CD4-positive, alpha-beta T cell (primary cell): ENCODE measurements at regions not wholly inside any gene's neighbourhood (a gene's known extent, or its start where the extent isn't known, plus 50 kb on each side); places are given as distances from the start of the nearest gene placed in this dataset.

ENCODE experiments used
- ATAC-seq: fragments of 200-7000 bp; cut with Tn5 transposase; one replicate; pipeline ENCODE4 v1.10.0; 2022; ENCODE audit warnings: mild to moderate bottlenecking; ENCODE audit not compliant: poor library complexity
- CTCF ChIA-PET: fragments of 350-600 bp; sonication (Branson Sonifier 250); formaldehyde crosslinking; loops from one replicate; lab custom pipeline; 2021; ENCODE audit warnings: antibody characterized with exemption, inconsistent platforms; lab: Charles Lee
- POLR2A ChIA-PET: fragments of 350-600 bp; sonication (Branson Sonifier 250); formaldehyde crosslinking; loops from one replicate; lab custom pipeline; 2021; ENCODE audit warnings: antibody characterized with exemption, inconsistent platforms; lab: Charles Lee
- DNase-seq, 14 experiments: peaks; one replicate each; pipeline ENCODE4 v3.0.0-alpha.2; 2013 to 2020; ENCODE audit warnings: mixed read lengths in 2 of 14
- H3K27ac ChIP-seq, 2 donors: one replicate each; pipeline versions ENCODE4 v1.5.1 to v1.7.0; 2013; ENCODE audit warnings: low read length in 2 of 2, low read depth in 1 of 2, mild to moderate bottlenecking in 1 of 2
- H3K27me3 ChIP-seq, 2 experiments: 1 replicate in 1 of 2; 2 replicates in 1 of 2; pipeline versions ENCODE4 v1.6.1 to v1.7.0; 2013; ENCODE audit warnings: low read length in 2 of 2, control low read depth in 1 of 2, mild to moderate bottlenecking in 1 of 2, moderate library complexity in 1 of 2; ENCODE audit not compliant: insufficient read depth in 2 of 2, control insufficient read depth in 1 of 2
- H3K36me3 ChIP-seq: one replicate; pipeline ENCODE4 v1.6.1; 2013; ENCODE audit warnings: low read length, control low read depth; ENCODE audit not compliant: insufficient read depth
- H3K4me1 ChIP-seq: one replicate; pipeline ENCODE4 v1.6.1; 2013; ENCODE audit warnings: low read length, control low read depth; ENCODE audit not compliant: insufficient read depth
- H3K4me3 ChIP-seq: one replicate; pipeline ENCODE4 v1.5.1; 2013; ENCODE audit warnings: mild to moderate bottlenecking, low read length, moderate library complexity
- H3K9me3 ChIP-seq, 2 experiments: 1 replicate in 1 of 2; 2 replicates in 1 of 2; pipeline versions ENCODE4 v1.6.1 to v1.7.0; 2013; ENCODE audit warnings: low read length in 2 of 2, mild to moderate bottlenecking in 2 of 2, control low read depth in 1 of 2, moderate library complexity in 1 of 2; ENCODE audit not compliant: control insufficient read depth in 1 of 2, insufficient read depth in 1 of 2
- H3K27ac Mint-ChIP-seq: one replicate; pipeline ENCODE4 v1.8.0; 2020; ENCODE audit warnings: mixed read lengths
- H3K27me3 Mint-ChIP-seq: one replicate; pipeline ENCODE4 v1.8.0; 2021; ENCODE audit warnings: mixed read lengths
- H3K36me3 Mint-ChIP-seq: one replicate; pipeline ENCODE4 v1.8.0; 2021; ENCODE audit warnings: low read depth, mixed read lengths
- H3K4me1 Mint-ChIP-seq: one replicate; pipeline ENCODE4 v1.8.0; 2021; ENCODE audit warnings: low read depth, mixed read lengths
- H3K4me3 Mint-ChIP-seq: one replicate; pipeline ENCODE4 v1.8.0; 2020; ENCODE audit warnings: mild to moderate bottlenecking, mixed read lengths
- H3K9me3 Mint-ChIP-seq: one replicate; pipeline ENCODE4 v1.8.0; 2020; ENCODE audit warnings: mixed read lengths
- intact Hi-C, 2 experiments: fragments of 100-400 bp; cut with DNase I in 1 of 2; cut with micrococcal nuclease in 1 of 2; formaldehyde crosslinking; loops; one replicate each; pipeline versions ENCODE4 v1.15.1 to v1.9.0; 2023 to 2025; cut with DNase I, micrococcal nuclease
- TF ChIP-seq, protein P1 (sequence below): fragments of 200-600 bp; IDR thresholded peaks from one replicate; pipeline ENCODE4 v1.8.0; 2022; ENCODE audit warnings: antibody characterized with exemption, mild to moderate bottlenecking

DNA sequence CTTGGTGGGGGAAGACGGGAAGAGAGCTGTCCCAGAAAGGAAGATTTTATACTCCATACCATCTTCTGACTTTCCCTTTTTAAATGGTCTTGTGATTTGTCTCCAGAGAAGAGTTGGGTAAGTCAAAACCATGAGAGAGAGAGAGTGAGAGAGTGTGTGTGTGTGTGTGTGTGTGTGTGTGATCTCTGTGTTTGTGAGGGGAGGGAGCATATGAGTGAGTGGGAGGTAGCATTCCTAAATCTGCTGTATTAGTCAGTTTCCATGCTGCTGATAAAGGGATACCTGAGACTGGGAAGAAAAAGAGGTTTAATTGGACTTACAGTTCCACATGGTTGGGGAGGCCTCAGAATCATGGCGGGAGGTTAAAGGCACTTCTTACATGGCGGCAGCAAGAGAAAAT lies 102.0 kb upstream of the VANGL1 start:
- Histone ChIP-seq H3K4me3 (no peak overlapping the region), H3K9me3 (peaks cover 0 to 4% of the 10 kb centered on the region in 2 experiments), H3K36me3 (no peaks in the 10 kb centered on the region), H3K4me1 (no peaks in the 10 kb centered on the region), H3K27me3 (no peaks in the 10 kb centered on the region), H3K27ac (no peak overlapping the region)
- Mint-ChIP-seq H3K4me1 (no peaks in the 10 kb centered on the region), H3K27ac (no peak overlapping the region), H3K4me3 (no peak overlapping the region), H3K27me3 (no peaks in the 10 kb centered on the region), H3K36me3 (no peaks in the 10 kb centered on the region), H3K9me3 (no peaks in the 10 kb centered on the region)
- intact Hi-C loops, result no loop called here
- TF ChIP-seq, protein P1, sequence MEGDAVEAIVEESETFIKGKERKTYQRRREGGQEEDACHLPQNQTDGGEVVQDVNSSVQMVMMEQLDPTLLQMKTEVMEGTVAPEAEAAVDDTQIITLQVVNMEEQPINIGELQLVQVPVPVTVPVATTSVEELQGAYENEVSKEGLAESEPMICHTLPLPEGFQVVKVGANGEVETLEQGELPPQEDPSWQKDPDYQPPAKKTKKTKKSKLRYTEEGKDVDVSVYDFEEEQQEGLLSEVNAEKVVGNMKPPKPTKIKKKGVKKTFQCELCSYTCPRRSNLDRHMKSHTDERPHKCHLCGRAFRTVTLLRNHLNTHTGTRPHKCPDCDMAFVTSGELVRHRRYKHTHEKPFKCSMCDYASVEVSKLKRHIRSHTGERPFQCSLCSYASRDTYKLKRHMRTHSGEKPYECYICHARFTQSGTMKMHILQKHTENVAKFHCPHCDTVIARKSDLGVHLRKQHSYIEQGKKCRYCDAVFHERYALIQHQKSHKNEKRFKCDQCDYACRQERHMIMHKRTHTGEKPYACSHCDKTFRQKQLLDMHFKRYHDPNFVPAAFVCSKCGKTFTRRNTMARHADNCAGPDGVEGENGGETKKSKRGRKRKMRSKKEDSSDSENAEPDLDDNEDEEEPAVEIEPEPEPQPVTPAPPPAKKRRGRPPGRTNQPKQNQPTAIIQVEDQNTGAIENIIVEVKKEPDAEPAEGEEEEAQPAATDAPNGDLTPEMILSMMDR, result no peak
- ATAC-seq (no peak), DNase-seq (no peak)
- CTCF ChIA-PET, result no interaction called here
- POLR2A ChIA-PET, result no interaction called here

DNA sequence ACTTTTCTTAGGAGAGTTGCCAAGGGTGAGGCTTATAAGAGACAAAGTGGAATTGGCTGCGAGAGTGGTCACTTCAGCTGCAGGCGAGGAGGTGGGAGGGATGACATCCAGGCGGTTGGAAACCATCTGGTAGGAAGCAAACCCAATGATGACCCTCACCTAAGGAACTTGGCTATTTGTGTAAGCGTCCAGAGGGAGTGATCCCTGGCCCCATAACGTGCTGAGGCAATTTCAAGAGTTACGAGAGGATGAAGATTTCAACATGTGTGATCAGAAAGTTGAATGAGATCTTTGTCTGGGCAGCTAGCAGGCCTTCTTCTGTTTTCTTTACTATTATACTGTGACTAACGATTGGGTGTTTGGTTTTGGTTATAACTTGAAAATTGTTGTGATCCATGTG lies 102.7 kb upstream of the VANGL1 start:
- Mint-ChIP-seq H3K36me3 (no peaks in the 10 kb centered on the region), H3K4me1 (no peaks in the 10 kb centered on the region), H3K27ac (no peak overlapping the region), H3K9me3 (no peaks in the 10 kb centered on the region), H3K4me3 (no peak overlapping the region), H3K27me3 (no peaks in the 10 kb centered on the region)
- Histone ChIP-seq H3K4me1 (no peaks in the 10 kb centered on the region), H3K27ac (no peak overlapping the region), H3K4me3 (no peak overlapping the region), H3K9me3 (peaks cover 0 to 8% of the 10 kb centered on the region in 2 experiments), H3K27me3 (no peaks in the 10 kb centered on the region), H3K36me3 (no peaks in the 10 kb centered on the region)
- TF ChIP-seq, protein P1, result no peak
- ATAC-seq (no peak), DNase-seq (no peak)
- CTCF ChIA-PET, result no interaction called here
- intact Hi-C loops, result no loop called here
- POLR2A ChIA-PET, result no interaction called here

DNA sequence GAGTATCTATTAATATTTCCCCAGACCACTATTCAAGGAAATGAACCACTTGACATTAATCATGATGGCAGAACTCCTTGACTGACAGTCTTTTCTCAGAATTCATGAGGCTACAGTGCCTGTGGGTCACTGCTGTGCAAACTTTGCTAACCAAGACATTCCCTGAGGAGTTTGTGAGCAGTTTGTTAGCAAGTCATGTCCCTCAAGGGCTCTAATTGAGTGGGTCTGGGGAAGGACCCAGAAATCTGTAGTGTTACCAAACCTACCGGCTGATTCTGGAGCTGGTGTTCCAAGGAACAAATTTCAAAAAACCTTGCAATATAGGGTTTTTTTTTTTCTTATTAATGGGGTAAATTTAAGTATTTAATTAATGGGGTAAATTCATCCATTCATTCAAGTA lies 103.2 kb upstream of the VANGL1 start:
- intact Hi-C loops, result no loop called here
- CTCF ChIA-PET, result no interaction called here
- ATAC-seq (no peak), DNase-seq (no peak)
- Mint-ChIP-seq H3K4me3 (no peak overlapping the region), H3K27me3 (no peaks in the 10 kb centered on the region), H3K4me1 (no peaks in the 10 kb centered on the region), H3K27ac (no peak overlapping the region), H3K36me3 (no peaks in the 10 kb centered on the region), H3K9me3 (no peaks in the 10 kb centered on the region)
- TF ChIP-seq, protein P1, result no peak
- Histone ChIP-seq H3K4me3 (no peak overlapping the region), H3K27me3 (no peaks in the 10 kb centered on the region), H3K9me3 (peaks cover 0 to 8% of the 10 kb centered on the region in 2 experiments), H3K27ac (no peak overlapping the region), H3K4me1 (no peaks in the 10 kb centered on the region), H3K36me3 (no peaks in the 10 kb centered on the region)
- POLR2A ChIA-PET, result no interaction called here
